ENCODE measurements at regions not wholly inside any gene's neighbourhood (a gene's known extent, or its start where the extent isn't known, plus 50 kb on each side); places are given as distances from the start of the nearest gene placed in this dataset.

DNA sequence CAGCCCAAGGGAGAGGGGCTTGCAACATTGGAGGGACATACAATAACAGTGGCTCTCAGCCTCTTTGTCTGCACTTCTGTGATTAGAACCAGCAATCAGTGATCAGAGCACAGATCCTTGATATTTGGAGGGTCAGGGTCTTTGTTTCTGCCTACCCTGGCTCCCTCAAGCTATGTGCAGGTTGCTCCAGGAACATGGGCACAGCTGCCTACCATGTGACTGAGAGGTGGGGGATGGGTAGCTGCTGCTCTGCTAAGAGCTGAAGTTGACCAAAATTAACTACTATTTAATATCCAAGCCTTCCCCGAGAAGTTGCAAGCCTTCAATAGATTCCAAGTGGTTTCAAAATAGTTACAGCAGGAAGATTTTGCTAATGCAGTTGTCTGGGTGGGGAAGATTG lies 202.6 kb downstream of the ZIC5 start:
- Histone ChIP-seq H3K4me1 (no peaks in the 10 kb centered on the region), H3K27ac (no peak overlapping the region), H3K27me3 (no peaks in the 10 kb centered on the region), H3K9me3 (peaks cover 23 to 34% of the 10 kb centered on the region in 2 donors), H3K4me3 (no peak overlapping the region), H3K36me3 (no peaks in the 10 kb centered on the region)
- TF ChIP-seq, protein P1, sequence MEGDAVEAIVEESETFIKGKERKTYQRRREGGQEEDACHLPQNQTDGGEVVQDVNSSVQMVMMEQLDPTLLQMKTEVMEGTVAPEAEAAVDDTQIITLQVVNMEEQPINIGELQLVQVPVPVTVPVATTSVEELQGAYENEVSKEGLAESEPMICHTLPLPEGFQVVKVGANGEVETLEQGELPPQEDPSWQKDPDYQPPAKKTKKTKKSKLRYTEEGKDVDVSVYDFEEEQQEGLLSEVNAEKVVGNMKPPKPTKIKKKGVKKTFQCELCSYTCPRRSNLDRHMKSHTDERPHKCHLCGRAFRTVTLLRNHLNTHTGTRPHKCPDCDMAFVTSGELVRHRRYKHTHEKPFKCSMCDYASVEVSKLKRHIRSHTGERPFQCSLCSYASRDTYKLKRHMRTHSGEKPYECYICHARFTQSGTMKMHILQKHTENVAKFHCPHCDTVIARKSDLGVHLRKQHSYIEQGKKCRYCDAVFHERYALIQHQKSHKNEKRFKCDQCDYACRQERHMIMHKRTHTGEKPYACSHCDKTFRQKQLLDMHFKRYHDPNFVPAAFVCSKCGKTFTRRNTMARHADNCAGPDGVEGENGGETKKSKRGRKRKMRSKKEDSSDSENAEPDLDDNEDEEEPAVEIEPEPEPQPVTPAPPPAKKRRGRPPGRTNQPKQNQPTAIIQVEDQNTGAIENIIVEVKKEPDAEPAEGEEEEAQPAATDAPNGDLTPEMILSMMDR (IDR thresholded peaks at IDR 0.05) = no peak
- DNase-seq (ENCODE audit: low spot score in 2 of 2) = no peak
- intact Hi-C loops (cut with DNase I) = no loop called here

DNA sequence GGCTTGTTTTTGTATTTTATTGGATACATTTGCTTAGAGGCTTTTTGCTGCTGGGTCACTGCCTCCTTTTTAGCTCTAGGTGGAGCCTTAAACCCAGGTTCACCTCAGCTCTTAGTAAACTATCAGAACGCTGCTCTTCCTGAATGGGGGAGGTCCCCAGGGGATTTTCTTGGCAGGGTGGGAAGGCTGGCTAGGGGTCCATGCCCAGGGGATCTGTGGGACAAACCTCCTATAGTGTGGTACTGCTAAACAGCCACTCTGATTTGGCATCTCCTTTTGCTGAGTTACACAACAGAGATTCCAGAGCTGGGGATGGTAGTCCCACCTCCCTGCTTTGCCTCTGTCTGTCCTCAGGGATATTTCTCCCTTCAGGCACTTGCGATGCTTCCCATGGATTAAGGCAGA lies 204.9 kb downstream of the ZIC5 start:
- no peaks in the 10 kb centered on the region for H3K36me3 ChIP-seq
- DNase-seq (ENCODE audit: low spot score in 2 of 2) = no peak
- H3K27me3 ChIP-seq = no peaks in the 10 kb centered on the region
- H3K4me3 ChIP-seq = no peak overlapping the region
- H3K27ac ChIP-seq = no peak overlapping the region
- peaks cover 24 to 46% of the 10 kb centered on the region in 2 donors for H3K9me3 ChIP-seq
- TF ChIP-seq, protein P1 (IDR thresholded peaks at IDR 0.05) = no peak
- H3K4me1 ChIP-seq = no peaks in the 10 kb centered on the region
- intact Hi-C loops (cut with DNase I) = no loop called here

DNA sequence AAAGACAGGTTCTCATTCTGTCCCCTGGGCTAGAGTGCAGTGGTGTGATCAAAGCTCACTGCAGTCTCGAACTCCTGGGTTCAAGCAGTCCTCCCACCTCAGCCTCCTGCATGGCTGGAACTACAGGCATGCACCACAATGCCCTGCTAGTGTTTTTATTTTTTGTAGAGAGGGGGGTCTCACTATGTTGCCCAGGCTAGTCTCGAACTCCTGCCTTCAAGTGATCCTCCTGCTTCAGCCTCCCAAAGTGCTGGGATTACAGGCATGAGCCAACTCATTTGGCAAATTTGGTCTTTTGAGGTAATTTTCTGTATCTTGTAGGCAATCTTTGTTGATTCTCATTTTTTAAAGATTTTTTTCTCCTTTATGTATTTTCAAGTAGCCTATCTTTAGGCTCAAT lies 205.7 kb downstream of the ZIC5 start:
- TF ChIP-seq, protein P1 (IDR thresholded peaks at IDR 0.05) = no peak
- Histone ChIP-seq H3K27ac (no peak overlapping the region), H3K36me3 (no peaks in the 10 kb centered on the region), H3K4me3 (no peak overlapping the region), H3K27me3 (no peaks in the 10 kb centered on the region), H3K9me3 (peaks cover 24 to 52% of the 10 kb centered on the region in 2 donors), H3K4me1 (no peaks in the 10 kb centered on the region)
- no peak for DNase-seq (ENCODE audit: low spot score in 2 of 2)
- intact Hi-C loops (cut with DNase I) = no loop called here

- no peaks in the 10 kb centered on the region for H3K4me1 ChIP-seq
- no peaks in the 10 kb centered on the region for H3K36me3 ChIP-seq
- peaks cover 15 to 48% of the 10 kb centered on the region in 2 donors for H3K9me3 ChIP-seq
- H3K4me3 ChIP-seq = no peak overlapping the region
- H3K27ac ChIP-seq = no peak overlapping the region
- intact Hi-C loops (cut with DNase I) = no loop called here
- TF ChIP-seq, protein P1 (IDR thresholded peaks at IDR 0.05) = no peak
- no peaks in the 10 kb centered on the region for H3K27me3 ChIP-seq
- DNase-seq (ENCODE audit: low spot score in 2 of 2) = no peak
These were observed 211.1 kb downstream of the ZIC5 start for GRCh38 chr13:99760456-99760855.

DNA sequence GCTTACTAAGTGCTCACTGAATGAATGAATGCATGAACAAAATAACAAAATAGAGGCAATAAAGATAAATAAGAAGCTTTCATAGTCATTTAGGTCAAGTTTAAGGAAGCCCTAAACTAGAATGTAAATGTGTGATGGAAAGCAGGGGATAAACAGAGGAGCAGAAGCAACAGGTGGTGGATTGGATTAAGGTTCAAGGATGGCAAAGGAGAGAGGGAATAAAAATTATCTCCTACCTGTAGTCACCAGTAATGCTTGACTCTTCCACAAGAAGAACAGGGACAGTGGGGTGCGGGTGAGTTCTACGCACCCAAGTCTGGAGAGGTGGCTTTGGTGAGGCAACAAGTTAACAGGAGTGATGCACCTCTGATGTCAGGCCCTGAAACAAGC lies 212.4 kb downstream of the ZIC5 start:
- H3K9me3 ChIP-seq = peaks cover 3 to 35% of the 10 kb centered on the region in 2 donors
- TF ChIP-seq, protein P1 (IDR thresholded peaks at IDR 0.05) = no peak
- no peak overlapping the region for H3K27ac ChIP-seq
- no peak overlapping the region for H3K4me3 ChIP-seq
- no peaks in the 10 kb centered on the region for H3K4me1 ChIP-seq
- no peaks in the 10 kb centered on the region for H3K36me3 ChIP-seq
- intact Hi-C loops (cut with DNase I) = no loop called here
- H3K27me3 ChIP-seq = no peaks in the 10 kb centered on the region
- DNase-seq (ENCODE audit: low spot score in 2 of 2) = no peak
